Thyroid gland (tissue), 4 donors: ENCODE measurements at regions not wholly inside any gene's neighbourhood (a gene's known extent, or its start where the extent isn't known, plus 50 kb on each side); places are given as distances from the start of the nearest gene placed in this dataset.

Experiments
- DNase-seq, 2 donors: peaks; one replicate each; pipeline ENCODE4 v3.0.0-alpha.2; 2019
- H3K27ac ChIP-seq, 3 donors: fragments of 200-600 bp; sonication (generic); 1 replicate in 2 of 3; 2 replicates in 1 of 3; pipeline ENCODE4 v1.5.1; 2016 to 2019; ENCODE audit warnings: mild to moderate bottlenecking in 1 of 3, moderate library complexity in 1 of 3
- H3K27me3 ChIP-seq: fragments of 200-600 bp; sonication (generic); one replicate; pipeline ENCODE4 v1.5.1; 2019
- H3K36me3 ChIP-seq, 2 donors: fragments of 200-600 bp; sonication (generic); one replicate each; pipeline ENCODE4 v1.5.1; 2016 to 2019
- H3K4me1 ChIP-seq, 2 donors: fragments of 200-600 bp; sonication (generic); one replicate each; pipeline ENCODE4 v1.5.1; 2017 to 2019
- H3K4me3 ChIP-seq, 3 donors: fragments of 200-600 bp; sonication (generic); replicated peaks in 1 of 3; 1 replicate in 2 of 3; 2 replicates in 1 of 3; pipeline ENCODE4 v1.5.1; 2016; ENCODE audit warnings: mild to moderate bottlenecking in 1 of 3
- H3K9me3 ChIP-seq: fragments of 200-600 bp; sonication (generic); one replicate; pipeline ENCODE4 v1.5.1; 2017
- POLR2A ChIP-seq, 2 donors: fragments of 450-650 bp; IDR thresholded peaks; one replicate each; pipeline ENCODE4 v1.6.1; 2017; ENCODE audit warnings: antibody characterized with exemption in 2 of 2, mild to moderate bottlenecking in 2 of 2, moderate library complexity in 1 of 2
- WGBS, 2 donors: methylation state at CpG; one replicate each; pipeline ENCODE4 v1.1.5; 2017; 5-methylcytosine and 5-hydroxymethylcytosine counted together
- intact Hi-C: fragments of 100-400 bp; cut with DNase I; formaldehyde crosslinking; loops from one replicate; pipeline ENCODE4 v1.15.1; 2023
- TF ChIP-seq, protein P1 (sequence below), 6 experiments: fragments of 200-600 bp in 3 of 6; fragments of 450-650 bp in 3 of 6; sonication (generic) in 3 of 6; IDR thresholded peaks; one replicate each; pipeline ENCODE4 v1.5.1; 2016 to 2019; ENCODE audit warnings: antibody characterized with exemption in 6 of 6, mild to moderate bottlenecking in 2 of 6, inconsistent platforms in 1 of 6, moderate library complexity in 1 of 6

DNA sequence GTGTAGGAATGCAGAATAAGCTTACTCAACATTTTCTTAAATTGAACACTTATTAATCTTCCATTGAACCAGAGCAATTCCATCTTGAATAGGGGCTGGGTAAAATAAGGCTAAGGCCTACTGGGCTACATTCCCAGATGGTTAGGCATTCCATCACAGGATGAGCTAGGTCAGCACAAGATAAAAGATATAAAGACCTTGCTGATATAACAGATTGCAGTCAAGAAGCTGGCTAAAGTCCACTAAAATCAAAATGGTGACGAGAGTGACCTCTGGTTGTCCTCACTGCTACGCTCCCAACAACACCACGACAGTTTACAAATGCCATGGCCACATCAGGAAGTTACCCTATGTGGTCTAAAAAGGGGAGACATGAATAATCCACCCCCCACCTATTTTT, 156.1 kb downstream of the NXNL2 start:
- WGBS, 2 donors: 91 to 94% methylated on average over 3 of the region's 3 CpGs
- DNase-seq: no peak

DNA sequence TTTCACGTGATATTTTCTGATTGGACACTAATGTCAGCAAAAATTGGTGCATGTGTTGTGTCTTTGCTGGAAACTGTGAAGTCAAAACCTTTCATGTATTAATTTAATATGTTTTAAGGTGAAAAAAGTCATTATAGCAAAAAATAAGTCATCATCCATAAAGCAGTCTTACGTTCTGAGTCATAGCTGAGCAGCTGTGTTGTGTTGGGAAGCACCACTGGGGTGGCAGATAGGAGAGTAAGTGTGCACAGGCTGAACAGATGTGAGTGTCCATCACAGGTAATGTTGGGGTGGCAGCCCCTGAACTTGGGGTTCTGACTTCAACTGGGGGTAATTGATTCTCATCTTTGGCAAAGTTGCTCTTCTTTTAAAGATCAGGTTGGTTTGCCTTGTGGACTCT, 156.8 kb downstream of the NXNL2 start:
- Histone ChIP-seq H3K9me3 (no peaks in the 10 kb centered on the region), H3K27me3 (no peaks in the 10 kb centered on the region), H3K4me3 (no peak overlapping the region), H3K27ac (peak overlapping the region in 2 of 3 donors; percentile 61 to 64), H3K4me1 (peaks cover 16 to 18% of the 10 kb centered on the region in 2 donors), H3K36me3 (no peaks in the 10 kb centered on the region)
- DNase-seq: no peak
- intact Hi-C loops: no loop called here
- 94 to 97% methylated on average over 2 of the region's 2 CpGs for WGBS, 2 donors
- TF ChIP-seq, protein P1, sequence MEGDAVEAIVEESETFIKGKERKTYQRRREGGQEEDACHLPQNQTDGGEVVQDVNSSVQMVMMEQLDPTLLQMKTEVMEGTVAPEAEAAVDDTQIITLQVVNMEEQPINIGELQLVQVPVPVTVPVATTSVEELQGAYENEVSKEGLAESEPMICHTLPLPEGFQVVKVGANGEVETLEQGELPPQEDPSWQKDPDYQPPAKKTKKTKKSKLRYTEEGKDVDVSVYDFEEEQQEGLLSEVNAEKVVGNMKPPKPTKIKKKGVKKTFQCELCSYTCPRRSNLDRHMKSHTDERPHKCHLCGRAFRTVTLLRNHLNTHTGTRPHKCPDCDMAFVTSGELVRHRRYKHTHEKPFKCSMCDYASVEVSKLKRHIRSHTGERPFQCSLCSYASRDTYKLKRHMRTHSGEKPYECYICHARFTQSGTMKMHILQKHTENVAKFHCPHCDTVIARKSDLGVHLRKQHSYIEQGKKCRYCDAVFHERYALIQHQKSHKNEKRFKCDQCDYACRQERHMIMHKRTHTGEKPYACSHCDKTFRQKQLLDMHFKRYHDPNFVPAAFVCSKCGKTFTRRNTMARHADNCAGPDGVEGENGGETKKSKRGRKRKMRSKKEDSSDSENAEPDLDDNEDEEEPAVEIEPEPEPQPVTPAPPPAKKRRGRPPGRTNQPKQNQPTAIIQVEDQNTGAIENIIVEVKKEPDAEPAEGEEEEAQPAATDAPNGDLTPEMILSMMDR (IDR thresholded peaks at IDR 0.05): no peak
- TF ChIP-seq POLR2A (IDR thresholded peaks at IDR 0.05): no peak

More for the DNA sequence above, 156.1 kb downstream of the NXNL2 start:
- no peaks in the 10 kb centered on the region for H3K27me3 ChIP-seq
- TF ChIP-seq, protein P1 (IDR thresholded peaks at IDR 0.05): no peak
- no peak for TF ChIP-seq POLR2A (IDR thresholded peaks at IDR 0.05)
- H3K27ac ChIP-seq: no peak overlapping the region
- intact Hi-C loops: no loop called here
- H3K9me3 ChIP-seq: no peaks in the 10 kb centered on the region
- no peaks in the 10 kb centered on the region for H3K36me3 ChIP-seq
- H3K4me1 ChIP-seq: peaks cover 16 to 18% of the 10 kb centered on the region in 2 donors
- no peak overlapping the region for H3K4me3 ChIP-seq

DNA sequence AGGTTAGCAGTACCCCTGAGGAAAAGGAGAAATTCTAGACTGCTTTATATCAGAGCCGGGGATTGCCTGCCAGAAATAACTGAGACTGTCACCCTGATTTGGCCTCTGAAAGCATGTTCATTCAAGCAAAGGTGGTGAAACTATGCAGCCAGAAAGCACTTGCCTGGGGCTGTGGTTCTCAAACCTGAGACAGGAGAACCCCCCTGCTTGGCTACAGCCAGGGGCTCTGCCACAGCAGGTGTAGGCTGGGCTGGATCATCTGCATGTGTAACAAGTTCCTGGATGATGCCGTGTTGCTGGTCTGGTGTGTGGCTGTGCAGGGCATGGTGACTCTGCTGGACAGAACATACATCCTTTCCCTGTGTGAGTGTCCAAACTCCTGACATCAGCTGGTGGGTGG, 157.8 kb downstream of the NXNL2 start:
- TF ChIP-seq, protein P1 (IDR thresholded peaks at IDR 0.05): no peak
- TF ChIP-seq POLR2A (IDR thresholded peaks at IDR 0.05): no peak
- Histone ChIP-seq H3K9me3 (no peaks in the 10 kb centered on the region), H3K4me3 (no peak overlapping the region), H3K27ac (peak overlapping the region; percentile 19 to 64 (median 61)), H3K27me3 (no peaks in the 10 kb centered on the region), H3K36me3 (no peaks in the 10 kb centered on the region), H3K4me1 (peaks cover 18% of the 10 kb centered on the region in 2 donors)
- intact Hi-C loops: no loop called here
- peak; percentile 62 to 66 for DNase-seq
- WGBS, 2 donors: 42 to 57% methylated on average over 2 of the region's 2 CpGs

DNA sequence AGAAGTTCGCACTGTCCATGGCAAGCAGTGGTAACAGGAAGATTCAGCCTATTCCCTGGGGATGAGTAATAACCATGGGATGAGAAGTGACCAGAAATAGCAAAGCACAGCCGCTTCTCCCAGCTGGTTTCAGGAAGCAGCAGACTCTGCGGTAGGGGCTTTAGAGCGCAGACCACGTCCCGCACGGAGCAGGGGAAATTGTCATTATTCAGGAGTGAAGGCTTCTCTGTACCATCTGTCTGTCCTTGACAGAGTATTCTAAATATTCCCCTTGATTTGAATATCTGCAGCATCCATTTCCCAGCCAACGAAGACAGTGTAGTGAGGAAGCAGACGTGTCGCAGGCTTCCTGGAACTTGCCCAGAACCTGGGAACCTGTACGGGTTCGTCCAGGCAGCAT, 159.6 kb downstream of the NXNL2 start:
- H3K27ac ChIP-seq: peak overlapping the region in 1 of 3 donors; percentile 2
- peaks cover 26 to 27% of the 10 kb centered on the region in 2 donors for H3K4me1 ChIP-seq
- no peaks in the 10 kb centered on the region for H3K27me3 ChIP-seq
- DNase-seq: no peak
- H3K4me3 ChIP-seq: no peak overlapping the region
- intact Hi-C loops: no loop called here
- TF ChIP-seq, protein P1 (IDR thresholded peaks at IDR 0.05): no peak
- no peak for TF ChIP-seq POLR2A (IDR thresholded peaks at IDR 0.05)
- 55 to 69% methylated on average over 12 of the region's 12 CpGs for WGBS, 2 donors
- no peaks in the 10 kb centered on the region for H3K9me3 ChIP-seq
- no peaks in the 10 kb centered on the region for H3K36me3 ChIP-seq

DNA sequence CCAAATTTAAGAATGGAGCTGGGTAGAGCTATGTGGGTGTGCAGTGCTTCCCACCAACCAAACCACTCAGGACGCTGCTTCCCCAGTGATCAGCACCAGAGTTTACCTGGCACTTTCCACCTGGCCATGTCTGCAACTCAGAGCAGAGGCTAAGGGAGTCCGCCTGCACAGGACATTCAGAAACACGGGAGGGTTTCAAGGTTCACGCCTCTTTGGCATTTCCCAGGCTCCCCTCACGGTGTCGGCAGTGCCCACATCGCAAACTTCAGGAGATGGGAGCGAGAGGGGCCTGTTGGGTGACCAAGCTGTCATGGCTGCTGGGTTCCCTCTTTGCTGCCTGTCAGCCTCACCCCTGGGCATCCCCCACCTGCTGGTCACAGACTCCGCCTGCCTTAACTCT, 161.5 kb downstream of the NXNL2 start:
- Histone ChIP-seq H3K27ac (no peak overlapping the region), H3K4me1 (peaks cover 26 to 27% of the 10 kb centered on the region in 2 donors), H3K36me3 (no peaks in the 10 kb centered on the region), H3K4me3 (no peak overlapping the region), H3K27me3 (no peaks in the 10 kb centered on the region), H3K9me3 (no peaks in the 10 kb centered on the region)
- TF ChIP-seq, protein P1 (IDR thresholded peaks at IDR 0.05): no peak
- no peak for TF ChIP-seq POLR2A (IDR thresholded peaks at IDR 0.05)
- intact Hi-C loops: no loop called here
- no peak for DNase-seq
- 94 to 97% methylated on average over 9 of the region's 9 CpGs for WGBS, 2 donors
